ENCODE measurements at regions not wholly inside any gene's neighbourhood (a gene's known extent, or its start where the extent isn't known, plus 50 kb on each side); places are given as distances from the start of the nearest gene placed in this dataset.
A peak's percentile ranks its signal among the peaks of the same experiment; 100 is the strongest.

GRCh38 chr2:220064111-220065030 lies 436.9 kb downstream of the SLC4A3 start:
- no peak for ATAC-seq (ENCODE audit: insufficient read depth, low FRiP score)
- H3K9ac ChIP-seq (ENCODE audit: insufficient read depth in 1 of 2, low read length in 2 of 2): no peak overlapping the region
- TF ChIP-seq, protein P1, sequence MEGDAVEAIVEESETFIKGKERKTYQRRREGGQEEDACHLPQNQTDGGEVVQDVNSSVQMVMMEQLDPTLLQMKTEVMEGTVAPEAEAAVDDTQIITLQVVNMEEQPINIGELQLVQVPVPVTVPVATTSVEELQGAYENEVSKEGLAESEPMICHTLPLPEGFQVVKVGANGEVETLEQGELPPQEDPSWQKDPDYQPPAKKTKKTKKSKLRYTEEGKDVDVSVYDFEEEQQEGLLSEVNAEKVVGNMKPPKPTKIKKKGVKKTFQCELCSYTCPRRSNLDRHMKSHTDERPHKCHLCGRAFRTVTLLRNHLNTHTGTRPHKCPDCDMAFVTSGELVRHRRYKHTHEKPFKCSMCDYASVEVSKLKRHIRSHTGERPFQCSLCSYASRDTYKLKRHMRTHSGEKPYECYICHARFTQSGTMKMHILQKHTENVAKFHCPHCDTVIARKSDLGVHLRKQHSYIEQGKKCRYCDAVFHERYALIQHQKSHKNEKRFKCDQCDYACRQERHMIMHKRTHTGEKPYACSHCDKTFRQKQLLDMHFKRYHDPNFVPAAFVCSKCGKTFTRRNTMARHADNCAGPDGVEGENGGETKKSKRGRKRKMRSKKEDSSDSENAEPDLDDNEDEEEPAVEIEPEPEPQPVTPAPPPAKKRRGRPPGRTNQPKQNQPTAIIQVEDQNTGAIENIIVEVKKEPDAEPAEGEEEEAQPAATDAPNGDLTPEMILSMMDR (IDR thresholded peaks at IDR 0.05; ENCODE audit: control extremely low read depth, extremely low read depth): no peak
- WGBS, 2 donors: 43 to 45% methylated on average over 13 of the region's 13 CpGs
- H3K27ac ChIP-seq (ENCODE audit: low read depth in 1 of 2, low read length in 1 of 2): no peak overlapping the region
- no peaks in the 10 kb centered on the region for H3K36me3 ChIP-seq (ENCODE audit: control insufficient read depth in 4 of 4, insufficient read depth in 4 of 4, low read length in 4 of 4)
- H3K9me3 ChIP-seq (ENCODE audit: control insufficient read depth in 4 of 4, insufficient read depth in 3 of 4, low read length in 3 of 4): no peaks in the 10 kb centered on the region
- peaks cover 0 to 5% (median 0%) of the 10 kb centered on the region in 5 donors for H3K4me1 ChIP-seq (ENCODE audit: control insufficient read depth in 5 of 5, insufficient read depth in 5 of 5, low read length in 5 of 5)
- DNase-seq: no peak
- no peak overlapping the region for H3K4me3 ChIP-seq
- H3K27me3 ChIP-seq (ENCODE audit: control insufficient read depth in 3 of 3, insufficient read depth in 3 of 3, low read length in 2 of 3): no peaks in the 10 kb centered on the region

DNA sequence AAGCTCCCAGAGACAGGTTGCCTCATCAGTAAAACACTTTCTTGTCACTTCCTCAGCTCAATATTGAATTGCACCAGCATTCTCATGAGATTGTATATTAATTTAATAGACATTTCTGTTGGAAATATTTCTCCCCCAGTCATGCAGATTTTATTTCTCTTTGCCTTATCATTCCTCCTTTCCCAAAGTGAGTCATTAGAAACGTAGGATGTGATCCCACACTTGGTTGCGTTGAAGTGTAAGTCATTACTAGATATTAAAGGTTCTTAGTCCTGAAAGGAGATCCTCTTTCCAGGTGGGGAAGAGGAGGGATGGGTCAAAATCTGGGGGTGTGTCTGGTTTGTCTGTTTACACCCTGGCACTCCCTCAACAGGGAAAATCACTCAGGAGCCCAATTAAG lies 438.2 kb downstream of the SLC4A3 start:
- Histone ChIP-seq H3K9ac (ENCODE audit: insufficient read depth in 1 of 2, low read length in 2 of 2) (no peak overlapping the region), H3K4me3 (no peak overlapping the region), H3K27me3 (ENCODE audit: control insufficient read depth in 3 of 3, insufficient read depth in 3 of 3, low read length in 2 of 3) (no peaks in the 10 kb centered on the region), H3K27ac (ENCODE audit: low read depth in 1 of 2, low read length in 1 of 2) (no peak overlapping the region), H3K4me1 (ENCODE audit: control insufficient read depth in 5 of 5, insufficient read depth in 5 of 5, low read length in 5 of 5) (peaks cover 0 to 5% (median 0%) of the 10 kb centered on the region in 5 donors), H3K36me3 (ENCODE audit: control insufficient read depth in 4 of 4, insufficient read depth in 4 of 4, low read length in 4 of 4) (no peaks in the 10 kb centered on the region), H3K9me3 (ENCODE audit: control insufficient read depth in 4 of 4, insufficient read depth in 3 of 4, low read length in 3 of 4) (no peaks in the 10 kb centered on the region)
- 81 to 87% methylated on average over 2 of the region's 2 CpGs for WGBS, 2 donors
- ATAC-seq (ENCODE audit: insufficient read depth, low FRiP score) (no peak), DNase-seq (no peak)
- TF ChIP-seq, protein P1 (IDR thresholded peaks at IDR 0.05; ENCODE audit: control extremely low read depth, extremely low read depth): no peak

GRCh38 chr2:220068846-220069245 lies 441.4 kb downstream of the SLC4A3 start:
- DNase-seq (peak in 1 of 3 donors; percentile 27), ATAC-seq (ENCODE audit: insufficient read depth, low FRiP score) (no peak)
- Histone ChIP-seq H3K9ac (ENCODE audit: insufficient read depth in 1 of 2, low read length in 2 of 2) (no peak overlapping the region), H3K4me3 (no peak overlapping the region), H3K27ac (ENCODE audit: low read depth in 1 of 2, low read length in 1 of 2) (no peak overlapping the region), H3K4me1 (ENCODE audit: control insufficient read depth in 5 of 5, insufficient read depth in 5 of 5, low read length in 5 of 5) (peaks cover 0 to 5% (median 0%) of the 10 kb centered on the region in 5 donors), H3K27me3 (ENCODE audit: control insufficient read depth in 3 of 3, insufficient read depth in 3 of 3, low read length in 2 of 3) (no peaks in the 10 kb centered on the region), H3K36me3 (ENCODE audit: control insufficient read depth in 4 of 4, insufficient read depth in 4 of 4, low read length in 4 of 4) (no peaks in the 10 kb centered on the region), H3K9me3 (ENCODE audit: control insufficient read depth in 4 of 4, insufficient read depth in 3 of 4, low read length in 3 of 4) (no peaks in the 10 kb centered on the region)
- TF ChIP-seq, protein P1 (IDR thresholded peaks at IDR 0.05; ENCODE audit: control extremely low read depth, extremely low read depth): no peak
- 59 to 76% methylated on average over 2 of the region's 2 CpGs for WGBS, 2 donors

Data from lung (tissue), 11 donors.